Cardiac fibroblast (primary cell): ENCODE measurements at regions not wholly inside any gene's neighbourhood (a gene's known extent, or its start where the extent isn't known, plus 50 kb on each side); places are given as distances from the start of the nearest gene placed in this dataset.
"Not testable (repeated sequence)": the region's sequence is repeated elsewhere in the genome, so short reads cannot be mapped to it uniquely, and the experiment has no call there.

ENCODE experiments used
- DNase-seq, 2 donors: peaks; one replicate each; pipeline versions ENCODE4 v3.0.0 to v3.0.0-alpha.2; 2010; ENCODE audit warnings: low read depth in 2 of 2
- H3K4me3 ChIP-seq, 2 donors: replicated peaks in 1 of 2; 1 replicate in 1 of 2; 2 replicates in 1 of 2; pipeline ENCODE4 v1.5.1; 2011; ENCODE audit warnings: low read depth in 2 of 2, low read length in 2 of 2, mild to moderate bottlenecking in 2 of 2, moderate library complexity in 1 of 2
- TF ChIP-seq, protein P1 (sequence below): IDR thresholded peaks from one replicate; pipeline ENCODE4 v1.5.1; 2011; ENCODE audit warnings: low read depth, mild to moderate bottlenecking, low read length, inconsistent platforms

- TF ChIP-seq, protein P1, sequence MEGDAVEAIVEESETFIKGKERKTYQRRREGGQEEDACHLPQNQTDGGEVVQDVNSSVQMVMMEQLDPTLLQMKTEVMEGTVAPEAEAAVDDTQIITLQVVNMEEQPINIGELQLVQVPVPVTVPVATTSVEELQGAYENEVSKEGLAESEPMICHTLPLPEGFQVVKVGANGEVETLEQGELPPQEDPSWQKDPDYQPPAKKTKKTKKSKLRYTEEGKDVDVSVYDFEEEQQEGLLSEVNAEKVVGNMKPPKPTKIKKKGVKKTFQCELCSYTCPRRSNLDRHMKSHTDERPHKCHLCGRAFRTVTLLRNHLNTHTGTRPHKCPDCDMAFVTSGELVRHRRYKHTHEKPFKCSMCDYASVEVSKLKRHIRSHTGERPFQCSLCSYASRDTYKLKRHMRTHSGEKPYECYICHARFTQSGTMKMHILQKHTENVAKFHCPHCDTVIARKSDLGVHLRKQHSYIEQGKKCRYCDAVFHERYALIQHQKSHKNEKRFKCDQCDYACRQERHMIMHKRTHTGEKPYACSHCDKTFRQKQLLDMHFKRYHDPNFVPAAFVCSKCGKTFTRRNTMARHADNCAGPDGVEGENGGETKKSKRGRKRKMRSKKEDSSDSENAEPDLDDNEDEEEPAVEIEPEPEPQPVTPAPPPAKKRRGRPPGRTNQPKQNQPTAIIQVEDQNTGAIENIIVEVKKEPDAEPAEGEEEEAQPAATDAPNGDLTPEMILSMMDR, result no peak
- H3K4me3 ChIP-seq, result no peak overlapping the region
- DNase-seq, result no peak
Measured at GRCh38 chr14:106605548-106606448, 1079.4 kb downstream of the TMEM121 start.

DNA sequence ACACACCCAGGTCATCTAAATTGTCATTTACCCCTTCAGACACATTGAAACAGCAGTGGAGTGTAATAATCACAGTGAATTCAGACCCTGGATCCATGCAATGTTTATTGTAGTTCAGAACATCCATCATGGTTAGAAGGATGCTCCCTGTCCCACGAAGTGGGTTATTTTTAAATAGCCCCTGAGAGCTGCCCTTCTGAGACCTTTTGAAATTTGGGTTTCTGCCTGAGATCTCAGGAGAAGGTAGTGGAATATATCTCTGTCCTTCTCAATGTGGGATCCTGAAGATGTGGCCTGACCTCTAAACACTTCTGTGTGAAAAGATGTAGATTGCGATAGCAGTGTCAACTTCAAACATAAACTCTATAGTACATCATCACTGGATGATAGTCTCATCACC is 1080.6 kb downstream of the TMEM121 start:
- DNase-seq, result no peak
- TF ChIP-seq, protein P1, result no peak
- no peak overlapping the region for H3K4me3 ChIP-seq

- no peak for DNase-seq
- H3K4me3 ChIP-seq, result no peak overlapping the region
- TF ChIP-seq, protein P1, result no peak
Measured at GRCh38 chr14:106610691-106611090, 1084.3 kb downstream of the TMEM121 start.

DNA sequence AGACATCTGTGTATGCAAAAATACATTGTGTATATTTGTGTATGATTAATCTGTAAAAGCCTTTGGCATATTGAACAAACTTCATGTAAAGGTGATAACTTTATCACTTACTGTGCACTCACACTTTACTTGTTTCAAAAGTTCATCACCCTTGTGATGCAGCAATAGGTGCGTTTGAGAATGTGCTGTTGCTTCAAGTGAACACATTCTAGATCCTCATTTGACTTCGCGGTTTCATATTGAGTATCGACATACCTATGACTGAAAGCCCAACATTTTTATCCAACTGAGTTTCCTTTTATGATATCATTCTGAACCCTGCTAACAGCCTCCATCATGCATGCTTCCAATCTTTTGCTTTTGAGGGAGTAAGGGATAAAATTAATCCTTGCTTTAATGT is 1086.9 kb downstream of the TMEM121 start:
- H3K4me3 ChIP-seq, result no peak overlapping the region
- no peak for DNase-seq
- TF ChIP-seq, protein P1, result no peak

- TF ChIP-seq, protein P1, result peak; percentile 35
- H3K4me3 ChIP-seq, result not testable (repeated sequence)
- DNase-seq, result peak in 1 of 2 donors; percentile 9
Measured at GRCh38 chr14:106618471-106618951, 1092.1 kb downstream of the TMEM121 start.

- no peak overlapping the region for H3K4me3 ChIP-seq
- TF ChIP-seq, protein P1, result no peak
- peak in 1 of 2 donors; percentile 1 for DNase-seq
Measured at GRCh38 chr14:106619606-106620005, 1093.2 kb downstream of the TMEM121 start.
